ENCODE measurements at regions not wholly inside any gene's neighbourhood (a gene's known extent, or its start where the extent isn't known, plus 50 kb on each side); places are given as distances from the start of the nearest gene placed in this dataset.

DNA sequence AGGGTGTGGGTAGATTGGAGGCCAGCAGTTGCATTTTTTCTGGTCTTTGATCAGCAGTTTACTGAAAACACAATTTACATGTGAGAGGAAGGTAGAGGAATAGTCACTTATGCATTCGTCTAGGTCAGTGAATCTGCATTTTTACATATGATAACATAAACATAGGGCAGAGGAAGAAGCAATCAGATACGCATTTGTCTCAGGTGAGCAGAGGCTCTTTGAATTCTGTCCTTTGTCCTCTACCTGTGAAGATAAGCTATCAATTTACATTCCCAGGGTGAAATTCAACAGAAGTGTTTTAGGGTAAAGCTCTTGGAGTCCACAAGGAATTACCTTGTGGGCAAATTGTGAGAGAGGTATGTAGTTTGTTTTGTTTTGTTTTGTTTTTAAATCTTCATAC, 306.5 kb downstream of the MAGEB5 start:
- TF ChIP-seq, protein P1, sequence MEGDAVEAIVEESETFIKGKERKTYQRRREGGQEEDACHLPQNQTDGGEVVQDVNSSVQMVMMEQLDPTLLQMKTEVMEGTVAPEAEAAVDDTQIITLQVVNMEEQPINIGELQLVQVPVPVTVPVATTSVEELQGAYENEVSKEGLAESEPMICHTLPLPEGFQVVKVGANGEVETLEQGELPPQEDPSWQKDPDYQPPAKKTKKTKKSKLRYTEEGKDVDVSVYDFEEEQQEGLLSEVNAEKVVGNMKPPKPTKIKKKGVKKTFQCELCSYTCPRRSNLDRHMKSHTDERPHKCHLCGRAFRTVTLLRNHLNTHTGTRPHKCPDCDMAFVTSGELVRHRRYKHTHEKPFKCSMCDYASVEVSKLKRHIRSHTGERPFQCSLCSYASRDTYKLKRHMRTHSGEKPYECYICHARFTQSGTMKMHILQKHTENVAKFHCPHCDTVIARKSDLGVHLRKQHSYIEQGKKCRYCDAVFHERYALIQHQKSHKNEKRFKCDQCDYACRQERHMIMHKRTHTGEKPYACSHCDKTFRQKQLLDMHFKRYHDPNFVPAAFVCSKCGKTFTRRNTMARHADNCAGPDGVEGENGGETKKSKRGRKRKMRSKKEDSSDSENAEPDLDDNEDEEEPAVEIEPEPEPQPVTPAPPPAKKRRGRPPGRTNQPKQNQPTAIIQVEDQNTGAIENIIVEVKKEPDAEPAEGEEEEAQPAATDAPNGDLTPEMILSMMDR (IDR thresholded peaks at IDR 0.05) = no peak
- no peak for TF ChIP-seq POLR2A (IDR thresholded peaks at IDR 0.05)
